KG1 (cell line): ENCODE measurements at regions not wholly inside any gene's neighbourhood (a gene's known extent, or its start where the extent isn't known, plus 50 kb on each side); places are given as distances from the start of the nearest gene placed in this dataset.
"Not testable (repeated sequence)": the region's sequence is repeated elsewhere in the genome, so short reads cannot be mapped to it uniquely, and the experiment has no call there.

Experiments
- DNase-seq: peaks from one replicate; lab custom pipeline; 2025; lab: John Stamatoyannopoulos, UW

DNA sequence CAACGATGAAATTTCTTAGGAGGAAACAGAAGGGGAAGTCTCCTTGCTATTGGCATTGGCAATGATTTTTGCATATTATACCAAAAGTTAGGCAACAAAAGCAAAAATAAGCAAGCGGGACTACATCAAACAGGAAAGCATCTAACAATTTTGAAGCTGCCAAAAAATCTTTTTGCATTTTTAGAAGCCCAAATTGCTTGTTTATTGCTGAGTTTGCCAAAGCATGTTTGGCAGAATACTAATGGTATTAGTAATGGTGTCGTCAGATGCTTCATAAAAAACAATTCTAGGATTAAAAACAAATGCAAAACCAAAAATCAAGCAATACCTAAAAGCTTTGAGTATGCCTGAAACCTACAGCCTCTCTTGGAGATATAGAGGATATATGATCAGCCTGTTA lies 80.0 kb downstream of the GALR1 start:
- DNase-seq, result no peak

GRCh38 chr18:77334876-77335275 lies 85.2 kb downstream of the GALR1 start:
- DNase-seq, result no peak

DNA sequence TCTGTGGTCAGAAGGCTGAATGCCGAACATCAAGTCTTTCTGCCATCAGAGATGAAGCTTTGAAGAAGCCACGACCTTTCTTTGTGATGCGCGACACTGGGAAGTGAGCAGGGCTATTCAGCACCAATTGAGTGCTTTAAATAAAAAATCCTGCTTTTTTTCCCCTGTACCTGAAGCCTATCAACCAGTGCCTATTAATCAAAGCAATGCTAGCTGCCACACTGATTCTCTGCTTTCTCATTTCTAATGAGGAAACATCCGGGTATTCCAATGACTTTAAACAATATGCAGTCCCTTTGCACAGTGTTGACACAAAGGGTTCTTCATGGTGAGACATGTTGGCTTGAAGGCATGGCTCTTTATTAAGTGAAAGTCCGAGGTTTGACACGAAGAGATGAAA lies 88.0 kb downstream of the GALR1 start:
- DNase-seq, result no peak

- no peak for DNase-seq
These were observed 89.4 kb downstream of the GALR1 start for GRCh38 chr18:77339093-77339492.

DNA sequence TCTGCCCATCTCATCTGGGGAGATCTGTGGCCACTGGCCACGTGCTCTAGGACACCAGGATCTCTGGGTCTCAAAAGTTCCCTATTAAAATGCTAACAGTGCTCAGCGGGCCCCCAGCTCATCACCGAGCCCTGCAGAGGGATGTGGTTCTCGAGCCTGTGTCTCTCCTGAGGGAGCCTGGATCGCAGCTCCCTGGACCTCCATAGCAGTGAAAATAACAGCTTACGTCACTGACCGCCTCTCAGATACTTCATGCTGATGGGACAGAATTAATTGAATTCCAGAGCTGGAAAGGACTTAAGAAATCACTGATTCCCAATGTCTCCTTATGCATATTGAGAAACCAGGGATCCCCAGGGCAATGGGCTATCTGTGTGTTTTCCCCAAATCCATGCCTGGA lies 90.0 kb downstream of the GALR1 start:
- no peak for DNase-seq

DNA sequence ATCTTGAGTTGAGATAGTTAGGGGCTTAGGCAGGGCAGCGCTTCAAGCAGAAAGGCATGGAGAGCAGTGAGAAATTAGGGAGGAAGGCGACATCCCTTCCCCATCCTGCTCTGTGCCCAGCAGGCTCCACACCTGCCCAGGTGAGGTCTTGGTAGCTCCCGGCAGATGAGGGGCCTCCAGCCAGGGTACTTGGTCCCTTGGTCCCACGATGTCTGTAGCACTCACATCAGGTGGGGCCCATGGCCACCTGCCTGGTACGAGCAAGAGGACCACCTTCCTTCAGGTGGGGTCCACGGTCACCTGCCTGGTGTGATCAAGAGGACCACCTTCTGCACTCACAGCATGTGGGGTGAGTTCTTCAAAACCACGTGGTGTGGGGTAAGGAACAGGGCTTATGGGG lies 91.2 kb downstream of the GALR1 start:
- no peak for DNase-seq

GRCh38 chr18:77341527-77342325 lies 92.1 kb downstream of the GALR1 start:
- no peak for DNase-seq

- DNase-seq, result no peak
These were observed 93.1 kb downstream of the GALR1 start for GRCh38 chr18:77342736-77343135.

- no peak for DNase-seq
These were observed 94.3 kb downstream of the GALR1 start for GRCh38 chr18:77343846-77344510.

GRCh38 chr18:77344786-77345500 lies 95.3 kb downstream of the GALR1 start:
- no peak for DNase-seq

DNA sequence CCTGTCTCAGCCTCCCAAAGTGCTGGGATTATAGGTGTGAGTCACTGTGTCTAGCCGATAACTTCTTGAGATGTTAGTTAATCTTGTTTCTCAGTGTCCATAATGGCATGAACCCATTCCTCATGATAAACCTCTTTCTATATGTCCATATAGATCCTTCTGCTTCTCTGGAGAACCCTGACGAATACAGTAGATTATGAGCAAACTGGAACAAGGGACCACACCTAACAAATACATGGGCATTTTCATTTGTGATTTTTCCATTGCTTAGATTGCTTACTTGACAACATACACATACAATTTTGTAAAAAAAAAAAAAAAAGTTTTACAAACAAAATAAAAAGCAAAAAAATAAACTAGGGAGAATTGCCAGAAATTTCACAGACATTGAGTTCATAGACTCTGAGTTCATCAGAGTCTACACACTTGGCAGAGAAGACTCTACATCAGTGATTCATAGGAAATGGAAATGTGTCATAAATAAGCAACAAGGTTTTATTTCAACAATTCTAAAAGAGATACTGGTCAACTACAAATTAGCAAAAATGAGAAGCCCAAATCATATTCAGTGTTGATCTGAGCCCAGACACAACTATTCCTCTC lies 96.7 kb downstream of the GALR1 start:
- no peak for DNase-seq

GRCh38 chr18:77353349-77353748 lies 103.7 kb downstream of the GALR1 start:
- not testable (repeated sequence) for DNase-seq

DNA sequence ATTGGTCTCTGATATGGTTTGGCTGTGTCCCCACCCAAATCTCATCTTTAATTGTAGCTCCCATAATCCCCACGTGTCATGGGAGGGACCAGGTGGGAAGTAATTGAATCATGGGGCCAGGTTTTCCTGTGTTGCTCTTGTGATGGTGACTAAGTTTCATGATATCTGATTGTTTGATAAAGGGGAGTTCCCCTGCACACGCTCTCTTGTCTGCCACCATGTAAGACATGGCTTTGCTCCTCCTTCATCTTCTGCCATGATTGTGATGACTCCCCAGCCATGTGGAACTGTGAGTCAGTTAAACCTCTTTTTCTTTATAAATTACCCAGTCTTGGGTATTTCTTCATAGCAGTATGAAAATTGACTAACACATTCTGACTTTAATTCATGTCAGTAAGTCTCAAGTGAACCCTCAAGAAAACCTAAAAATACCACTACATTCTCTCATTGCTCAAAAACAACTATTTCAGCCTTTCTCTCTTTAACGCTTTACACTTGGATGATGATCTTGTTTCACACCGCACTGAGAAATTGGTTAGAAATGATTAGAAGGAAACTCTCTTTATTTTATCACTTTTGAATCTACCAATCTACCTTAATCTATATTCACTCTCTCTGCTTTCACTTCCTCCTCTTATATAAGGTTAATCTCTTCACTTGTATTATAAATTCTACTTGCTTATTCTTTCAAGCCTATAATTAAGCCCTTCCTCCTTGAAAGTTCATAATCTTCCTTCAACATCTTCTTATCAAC lies 110.1 kb downstream of the GALR1 start:
- DNase-seq, result no peak

- no peak for DNase-seq
These were observed 110.9 kb downstream of the GALR1 start for GRCh38 chr18:77360315-77361190.

- DNase-seq, result no peak
These were observed 111.7 kb downstream of the GALR1 start for GRCh38 chr18:77361382-77361781.

GRCh38 chr18:77365667-77366066 lies 116.0 kb downstream of the GALR1 start:
- DNase-seq, result no peak

- no peak for DNase-seq
These were observed 116.5 kb downstream of the GALR1 start for GRCh38 chr18:77366067-77366719.

DNA sequence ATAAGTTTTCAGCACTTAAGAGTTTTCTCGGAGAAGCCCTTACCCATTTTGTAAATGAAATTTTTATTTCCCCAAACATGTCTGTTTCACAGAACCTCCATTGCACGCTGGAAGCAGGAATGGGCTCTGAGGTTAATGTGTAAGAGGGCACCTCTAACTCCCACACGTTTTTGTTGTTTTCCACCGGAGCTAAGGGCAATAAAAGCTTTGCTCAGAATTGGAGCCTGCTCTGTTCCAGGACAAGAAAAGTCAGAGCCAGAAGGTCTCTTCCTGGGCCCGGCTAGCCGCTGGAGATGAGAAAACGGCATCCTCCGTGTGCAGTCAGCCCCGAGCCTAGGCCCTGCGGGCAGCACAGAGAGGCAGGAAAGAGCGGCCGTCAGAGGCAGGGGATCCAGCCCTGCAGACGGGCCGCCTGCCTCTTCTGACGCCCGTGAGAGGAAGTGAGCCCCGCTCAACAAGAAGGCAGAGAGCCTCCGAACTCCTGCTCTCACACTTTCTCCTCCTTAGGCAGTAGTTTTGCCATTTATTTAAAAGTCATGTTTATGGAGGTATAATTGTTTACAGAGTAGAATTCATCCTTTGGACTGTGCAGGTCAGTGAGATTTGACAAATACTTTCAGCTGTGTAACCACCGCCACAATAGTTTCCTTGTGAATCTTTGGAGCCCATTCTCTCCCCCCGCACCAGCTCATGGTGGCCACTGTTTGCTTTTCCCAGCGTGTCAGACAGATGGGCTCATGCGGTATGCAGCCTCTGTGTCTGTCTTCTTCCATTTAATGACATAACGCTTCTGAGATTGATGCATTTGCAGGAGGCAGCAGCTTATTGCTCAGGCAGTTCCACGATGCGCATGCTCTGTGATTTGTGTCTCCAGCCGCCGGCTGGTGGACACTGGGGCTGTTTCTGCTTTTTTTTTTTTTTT lies 117.3 kb downstream of the GALR1 start:
- DNase-seq, result no peak

DNA sequence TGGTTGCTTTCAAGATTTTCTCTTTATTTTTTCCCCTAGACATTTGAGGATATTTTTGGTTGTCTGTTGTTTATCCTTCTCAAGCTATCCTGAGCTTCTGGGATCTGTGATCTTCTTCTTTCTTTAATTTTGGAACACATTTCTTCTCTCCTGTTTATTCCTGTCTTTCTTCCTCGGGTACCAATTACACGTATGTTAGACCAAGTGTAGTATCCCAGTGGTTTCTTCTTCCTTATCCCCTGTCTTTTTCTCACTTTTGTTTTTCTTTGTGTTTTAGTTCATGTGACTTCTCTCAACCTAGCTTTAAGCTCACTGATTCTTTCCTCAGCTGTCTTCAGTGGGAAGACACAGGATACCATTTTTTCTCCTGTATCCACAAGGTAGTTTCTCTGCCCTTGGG lies 120.0 kb downstream of the GALR1 start:
- no peak for DNase-seq
